Activated T-cell treated with anti-CD3 and anti-CD28 coated beads, Interleukin-2, amount 50 U/mL, for 48 hours (primary cell): ENCODE measurements at regions not wholly inside any gene's neighbourhood (a gene's known extent, or its start where the extent isn't known, plus 50 kb on each side); places are given as distances from the start of the nearest gene placed in this dataset.
"Not testable (repeated sequence)": the region's sequence is repeated elsewhere in the genome, so short reads cannot be mapped to it uniquely, and the experiment has no call there.

ENCODE experiments used
- DNase-seq, 2 experiments: peaks; one replicate each; pipeline ENCODE4 v3.0.0-alpha.2; 2020

GRCh38 chr1:96095849-96096612 lies 625.6 kb upstream of the PTBP2 start:
- DNase-seq: no peak

- no peak for DNase-seq
These were observed 624.8 kb upstream of the PTBP2 start for GRCh38 chr1:96096613-96097321.

- no peak for DNase-seq
These were observed 617.1 kb upstream of the PTBP2 start for GRCh38 chr1:96104506-96104905.

DNA sequence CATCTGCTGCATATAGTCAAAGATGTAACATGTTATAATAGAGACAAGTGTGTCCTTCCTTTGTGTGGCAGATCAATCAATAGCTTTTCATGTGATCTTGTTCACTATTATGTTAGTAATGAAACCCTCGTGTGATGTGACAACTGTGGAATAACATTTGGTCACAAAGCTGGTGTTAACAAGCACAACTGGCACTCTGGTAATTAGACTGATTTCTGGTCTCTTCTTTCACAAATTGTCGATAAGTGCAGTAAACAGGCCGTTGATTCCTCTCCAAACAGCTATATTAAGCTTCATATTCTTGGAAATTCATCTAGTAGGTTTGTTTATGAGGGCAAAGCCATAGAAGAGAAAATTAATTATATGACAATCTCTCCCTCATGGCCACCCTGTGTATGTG lies 616.7 kb upstream of the PTBP2 start:
- DNase-seq: no peak

DNA sequence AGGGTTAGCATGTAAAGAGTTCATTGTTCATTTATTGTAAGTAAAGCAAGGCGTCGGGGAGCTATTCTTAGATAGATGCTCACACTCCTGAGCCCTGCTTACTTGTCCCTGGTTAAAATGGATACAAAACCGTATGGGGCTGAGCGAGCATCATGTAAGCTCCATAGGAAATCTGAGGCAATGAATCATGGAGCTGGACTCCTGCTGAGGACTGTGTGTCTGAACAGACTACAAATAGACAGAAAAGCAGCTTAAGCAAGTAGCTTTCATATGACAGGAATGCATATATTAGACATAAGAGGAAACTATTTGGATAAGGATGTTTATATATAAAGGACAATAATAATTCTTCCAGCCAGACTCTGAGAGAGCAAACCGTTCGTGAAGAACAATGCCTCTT lies 604.9 kb upstream of the PTBP2 start:
- no peak for DNase-seq

DNA sequence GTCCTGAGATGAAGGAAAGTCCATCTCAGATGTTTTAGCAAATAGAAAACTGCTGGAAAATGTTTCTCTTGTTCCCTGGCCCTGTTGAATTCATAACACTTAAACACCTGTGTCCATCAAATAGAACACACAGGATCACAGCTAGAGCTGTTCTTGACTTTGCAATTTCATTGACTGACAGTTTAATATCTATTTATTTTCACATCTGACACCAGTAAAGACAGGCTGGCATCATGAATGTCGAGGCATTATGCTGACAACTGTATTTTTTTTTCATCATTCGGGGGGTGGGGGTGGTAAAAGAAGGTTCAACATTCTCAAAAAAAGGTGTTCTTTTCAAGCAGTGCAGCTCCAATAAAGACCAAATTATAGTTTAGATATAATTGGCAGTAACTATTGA lies 591.2 kb upstream of the PTBP2 start:
- no peak for DNase-seq

GRCh38 chr1:96144636-96145035 lies 576.9 kb upstream of the PTBP2 start:
- no peak for DNase-seq

- no peak for DNase-seq
These were observed 576.1 kb upstream of the PTBP2 start for GRCh38 chr1:96145492-96145891.

GRCh38 chr1:96152957-96153356 lies 568.6 kb upstream of the PTBP2 start:
- DNase-seq: not testable (repeated sequence)

DNA sequence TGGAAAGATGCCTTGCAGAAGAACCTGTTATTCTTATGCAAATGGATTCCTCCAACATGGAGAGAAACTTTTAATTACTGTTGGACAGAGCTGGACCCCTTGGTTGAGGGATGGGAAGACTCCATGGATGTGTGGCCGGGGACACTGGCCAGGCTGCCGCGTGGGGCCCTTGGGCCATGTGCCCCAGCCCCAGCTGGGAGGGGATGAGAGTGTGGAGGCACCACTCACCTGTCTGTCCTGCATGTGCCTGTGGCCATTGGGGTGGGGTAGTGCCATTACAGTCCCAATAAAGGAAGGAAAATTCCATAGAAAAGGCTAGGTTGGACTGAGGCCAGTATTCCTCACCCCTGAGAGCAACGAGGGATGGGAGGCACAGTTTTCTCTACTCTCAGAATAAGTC lies 564.5 kb upstream of the PTBP2 start:
- DNase-seq: no peak

DNA sequence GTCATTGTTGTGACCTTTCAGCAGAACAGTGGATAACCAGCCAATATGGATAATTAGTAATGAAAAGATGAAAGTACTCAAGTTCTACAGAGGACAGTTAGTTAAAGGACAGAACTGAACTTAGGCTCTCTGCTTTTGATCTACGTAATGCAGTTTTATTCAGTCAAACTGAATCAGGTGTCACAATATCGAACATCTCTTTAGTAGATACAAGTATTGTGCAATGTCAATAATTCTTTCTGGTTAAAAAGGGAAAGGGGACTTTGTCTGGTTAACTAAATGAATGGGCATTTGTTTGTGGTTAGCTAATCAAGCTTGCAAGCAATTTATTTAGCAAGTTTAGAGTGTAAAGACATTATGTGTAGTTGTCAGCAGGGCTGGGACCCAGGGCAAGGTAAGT lies 562.2 kb upstream of the PTBP2 start:
- DNase-seq: no peak

DNA sequence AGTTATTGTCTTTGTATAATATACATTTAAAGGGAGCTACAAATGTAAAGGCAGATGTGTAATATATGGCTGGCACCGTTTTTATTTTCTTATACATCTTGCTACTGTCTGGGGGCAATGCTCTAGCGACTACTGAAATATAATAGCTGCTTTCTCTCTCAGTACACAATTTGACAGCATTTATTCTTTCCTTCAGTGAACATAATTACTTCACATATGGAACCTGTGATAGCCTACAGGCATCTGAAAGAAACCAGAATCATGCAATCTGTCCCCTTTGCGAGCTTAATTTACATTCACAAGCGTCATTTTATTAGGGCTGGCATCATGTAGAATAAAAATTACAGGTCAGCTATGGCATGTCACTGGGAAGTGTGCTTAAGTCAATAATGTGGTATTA lies 557.5 kb upstream of the PTBP2 start:
- DNase-seq: no peak

DNA sequence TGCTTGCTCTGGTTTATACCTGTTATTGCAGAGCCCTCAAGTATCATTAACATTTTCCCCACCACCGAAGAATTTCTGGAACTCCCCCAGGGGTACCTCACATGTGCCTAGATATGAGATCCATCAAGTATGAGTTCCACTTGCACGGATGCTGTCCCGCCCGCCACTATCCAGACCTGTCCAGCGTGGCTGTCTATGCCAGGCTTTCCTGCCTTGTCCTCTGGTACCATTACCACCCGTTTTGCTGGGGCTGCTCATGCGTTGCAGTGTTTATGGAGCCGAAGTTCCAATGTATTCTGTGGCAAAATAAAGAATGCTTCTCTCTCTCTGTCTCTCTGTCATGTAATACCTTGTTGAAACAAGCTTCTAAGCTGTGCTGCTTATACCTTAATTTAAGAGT lies 543.5 kb upstream of the PTBP2 start:
- no peak for DNase-seq

DNA sequence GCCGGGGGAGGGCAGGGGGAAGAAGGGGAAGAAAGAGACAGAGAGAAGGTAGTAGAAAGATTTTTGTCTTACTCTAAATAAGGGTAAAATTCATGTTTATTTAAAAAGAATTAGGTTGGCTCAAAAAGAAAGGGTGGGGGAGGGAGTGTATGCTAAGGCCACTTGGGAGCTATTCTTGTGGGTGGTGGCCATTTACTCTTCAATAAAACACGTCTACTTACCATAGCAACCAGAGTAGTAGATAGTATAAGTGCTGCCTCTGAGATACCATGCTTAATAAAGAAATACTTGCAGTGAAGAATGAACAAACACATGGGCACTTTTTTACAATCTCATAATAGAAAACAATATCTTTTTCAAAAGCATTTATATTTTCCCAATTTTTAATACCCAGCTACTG lies 538.1 kb upstream of the PTBP2 start:
- no peak for DNase-seq

DNA sequence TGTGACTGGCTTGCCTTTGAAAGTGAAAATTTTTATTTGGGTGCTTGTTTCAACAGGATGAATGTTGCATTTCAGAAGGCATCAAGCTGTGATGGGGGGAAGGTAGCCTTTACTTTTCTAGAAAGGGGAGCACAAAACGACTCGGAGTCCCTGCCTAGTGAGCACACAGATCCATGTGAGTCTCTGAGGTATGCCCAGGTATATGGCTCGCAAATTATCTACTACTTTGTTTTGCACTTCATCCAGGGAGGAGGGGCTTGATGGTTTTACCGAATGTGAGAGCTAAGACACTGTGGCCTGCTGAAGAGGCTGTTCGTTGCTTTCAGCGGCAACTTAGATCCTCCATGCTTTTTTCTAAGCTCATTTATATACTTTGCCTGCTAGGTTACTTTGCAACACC lies 537.7 kb upstream of the PTBP2 start:
- no peak for DNase-seq

- no peak for DNase-seq
These were observed 536.4 kb upstream of the PTBP2 start for GRCh38 chr1:96185181-96185580.

DNA sequence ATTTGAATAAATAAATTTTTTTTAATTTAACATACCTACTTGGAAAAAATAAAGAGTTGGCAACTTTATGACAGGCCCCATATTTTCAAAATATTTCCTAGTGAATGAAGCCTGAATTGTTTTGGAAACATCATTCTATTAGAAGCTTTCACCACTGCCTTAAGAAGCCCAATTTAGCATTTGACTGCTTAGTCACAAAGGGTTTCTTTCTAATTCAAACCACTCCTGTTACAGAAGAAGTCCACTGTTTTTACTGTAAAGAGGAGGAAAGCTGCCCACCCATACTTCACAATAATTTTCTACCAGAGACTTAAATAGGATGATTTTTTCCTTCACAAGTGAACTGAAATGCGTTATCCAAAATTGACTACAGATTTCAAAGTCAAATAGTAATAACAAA lies 534.6 kb upstream of the PTBP2 start:
- no peak for DNase-seq

DNA sequence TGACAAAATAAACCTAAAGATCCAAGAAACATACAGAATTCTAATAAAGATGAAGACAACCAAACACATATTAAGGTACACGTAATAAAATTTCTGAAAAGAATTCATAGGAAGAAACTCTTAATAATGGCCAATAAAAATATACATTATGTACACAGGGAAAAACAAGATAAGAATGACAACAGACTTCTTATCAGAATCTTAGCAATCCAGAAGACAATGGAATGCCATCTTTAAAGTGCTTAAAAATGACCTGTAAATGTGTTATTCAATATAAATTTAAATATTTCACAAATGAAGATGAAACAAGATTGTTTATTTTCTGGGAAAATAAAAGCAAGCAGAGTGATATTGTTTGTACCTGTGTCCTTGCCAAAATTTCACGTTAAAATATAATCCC lies 530.4 kb upstream of the PTBP2 start:
- no peak for DNase-seq

- DNase-seq: no peak
These were observed 515.1 kb upstream of the PTBP2 start for GRCh38 chr1:96206451-96206850.

- DNase-seq: no peak
These were observed 513.6 kb upstream of the PTBP2 start for GRCh38 chr1:96207936-96208335.

- no peak for DNase-seq
These were observed 513.2 kb upstream of the PTBP2 start for GRCh38 chr1:96208428-96208827.

GRCh38 chr1:96210054-96210453 lies 511.5 kb upstream of the PTBP2 start:
- DNase-seq: no peak

- DNase-seq: no peak
These were observed 510.4 kb upstream of the PTBP2 start for GRCh38 chr1:96211202-96211601.

GRCh38 chr1:96214982-96215381 lies 506.6 kb upstream of the PTBP2 start:
- DNase-seq: no peak

- no peak for DNase-seq
These were observed 500.9 kb upstream of the PTBP2 start for GRCh38 chr1:96220651-96221050.
